ENCODE measurements at regions not wholly inside any gene's neighbourhood (a gene's known extent, or its start where the extent isn't known, plus 50 kb on each side); places are given as distances from the start of the nearest gene placed in this dataset.

DNA sequence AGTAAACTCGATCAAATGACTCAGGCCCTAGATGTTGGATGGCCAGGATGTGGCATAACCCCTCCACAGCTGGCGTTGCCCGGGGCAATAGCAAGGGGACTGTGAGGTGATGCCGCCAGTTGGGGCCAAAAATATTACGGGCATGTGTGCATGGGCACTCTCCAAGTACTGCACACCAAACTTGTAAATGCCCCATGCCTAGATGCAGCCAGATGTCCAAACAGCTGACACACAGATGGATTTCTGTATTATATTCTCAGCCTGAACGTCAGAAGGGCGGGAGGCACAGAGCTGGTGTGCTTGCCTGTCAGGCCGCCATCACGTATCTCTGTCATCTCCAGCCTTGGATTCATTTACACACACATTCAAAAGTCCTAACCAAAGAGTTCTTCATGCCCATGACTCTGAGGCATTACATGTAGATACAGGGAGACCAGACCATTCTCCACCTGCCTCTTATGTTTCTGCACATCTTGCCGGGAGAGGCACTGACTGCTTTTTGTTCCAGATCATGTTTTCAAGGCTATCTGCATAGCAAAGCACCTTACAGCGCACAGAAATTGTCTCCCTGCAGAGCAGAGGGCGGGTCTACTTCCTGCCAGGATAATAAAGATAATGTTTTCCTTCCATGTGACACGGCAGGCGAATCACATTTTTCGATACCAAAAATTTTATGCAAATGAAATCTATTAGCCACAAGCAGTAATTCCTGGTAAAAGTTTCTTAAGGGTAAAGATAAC lies 200.9 kb upstream of the ADAMTS16 start:
- Mint-ChIP-seq H3K27me3 (no peaks in the 10 kb centered on the region), H3K36me3 (ENCODE audit: low read depth) (no peaks in the 10 kb centered on the region), H3K9me3 (no peaks in the 10 kb centered on the region), H3K4me3 (no peak overlapping the region), H3K27ac (no peak overlapping the region), H3K4me1 (no peaks in the 10 kb centered on the region)
- intact Hi-C loops (cut with micrococcal nuclease) = no loop called here
- DNase-seq = peak; percentile 29

GRCh38 chr5:4941161-4941560 lies 199.0 kb upstream of the ADAMTS16 start:
- Mint-ChIP-seq H3K9me3 (no peaks in the 10 kb centered on the region), H3K36me3 (ENCODE audit: low read depth) (no peaks in the 10 kb centered on the region), H3K27me3 (no peaks in the 10 kb centered on the region), H3K27ac (no peak overlapping the region), H3K4me1 (no peaks in the 10 kb centered on the region), H3K4me3 (no peak overlapping the region)
- DNase-seq = no peak
- intact Hi-C loops (cut with micrococcal nuclease) = no loop called here

GRCh38 chr5:4941957-4942830 lies 197.9 kb upstream of the ADAMTS16 start:
- no peaks in the 10 kb centered on the region for H3K9me3 Mint-ChIP-seq
- peak; percentile 68 for DNase-seq
- H3K36me3 Mint-ChIP-seq (ENCODE audit: low read depth) = no peaks in the 10 kb centered on the region
- H3K4me1 Mint-ChIP-seq = no peaks in the 10 kb centered on the region
- intact Hi-C loops (cut with micrococcal nuclease) = no loop called here
- no peak overlapping the region for H3K27ac Mint-ChIP-seq
- H3K27me3 Mint-ChIP-seq = no peaks in the 10 kb centered on the region
- H3K4me3 Mint-ChIP-seq = no peak overlapping the region

- H3K4me3 Mint-ChIP-seq = no peak overlapping the region
- H3K4me1 Mint-ChIP-seq = no peaks in the 10 kb centered on the region
- no peaks in the 10 kb centered on the region for H3K36me3 Mint-ChIP-seq (ENCODE audit: low read depth)
- H3K27ac Mint-ChIP-seq = no peak overlapping the region
- no peaks in the 10 kb centered on the region for H3K9me3 Mint-ChIP-seq
- intact Hi-C loops (cut with micrococcal nuclease) = no loop called here
- DNase-seq = no peak
- no peaks in the 10 kb centered on the region for H3K27me3 Mint-ChIP-seq
Observed at GRCh38 chr5:4942831-4943178, 197.3 kb upstream of the ADAMTS16 start.

DNA sequence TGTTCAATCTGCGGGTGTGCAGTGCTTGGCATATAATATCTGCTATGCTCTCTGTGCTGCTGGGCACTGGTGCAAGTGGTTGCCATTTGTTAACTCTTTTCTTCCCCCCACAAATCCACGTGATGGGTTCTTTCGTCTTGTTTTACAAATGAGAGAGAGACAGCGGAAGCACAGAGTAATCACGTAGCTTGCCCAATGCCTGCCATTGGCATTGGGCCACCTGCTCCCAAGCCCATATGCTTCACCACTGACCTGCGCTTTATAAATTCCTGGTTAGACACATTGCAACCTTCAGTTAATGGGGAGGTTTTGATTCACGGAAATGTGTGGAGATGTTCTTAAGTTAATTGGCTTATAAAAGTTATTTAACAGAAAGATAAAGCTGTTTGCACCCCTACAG lies 194.8 kb upstream of the ADAMTS16 start:
- H3K27ac Mint-ChIP-seq = no peak overlapping the region
- intact Hi-C loops (cut with micrococcal nuclease) = no loop called here
- no peaks in the 10 kb centered on the region for H3K27me3 Mint-ChIP-seq
- H3K36me3 Mint-ChIP-seq (ENCODE audit: low read depth) = no peaks in the 10 kb centered on the region
- H3K9me3 Mint-ChIP-seq = no peaks in the 10 kb centered on the region
- H3K4me3 Mint-ChIP-seq = no peak overlapping the region
- DNase-seq = no peak
- no peaks in the 10 kb centered on the region for H3K4me1 Mint-ChIP-seq

DNA sequence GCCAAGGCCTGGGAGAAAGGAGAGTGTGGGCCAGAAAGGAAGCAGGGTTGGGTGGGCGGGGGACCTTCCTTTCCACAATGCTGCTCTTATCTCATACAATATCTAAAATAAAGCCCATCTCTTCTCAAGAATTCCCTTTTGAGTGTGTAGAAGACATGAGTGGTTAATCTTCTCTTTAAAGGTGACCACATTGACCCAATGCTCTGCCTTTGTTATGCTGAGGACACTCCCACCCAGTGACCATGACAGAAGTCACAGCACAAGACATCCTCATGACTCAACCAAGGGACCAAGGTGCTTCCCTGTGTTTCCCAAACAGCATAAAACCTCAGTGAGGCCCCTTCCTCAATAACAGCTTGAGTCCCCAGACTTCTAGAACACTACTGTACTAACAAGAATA lies 193.0 kb upstream of the ADAMTS16 start:
- intact Hi-C loops (cut with micrococcal nuclease) = no loop called here
- Mint-ChIP-seq H3K4me3 (no peak overlapping the region), H3K36me3 (ENCODE audit: low read depth) (no peaks in the 10 kb centered on the region), H3K27me3 (no peaks in the 10 kb centered on the region), H3K27ac (no peak overlapping the region), H3K4me1 (no peaks in the 10 kb centered on the region), H3K9me3 (no peaks in the 10 kb centered on the region)
- DNase-seq = no peak

GRCh38 chr5:4947893-4948536 lies 192.1 kb upstream of the ADAMTS16 start:
- Mint-ChIP-seq H3K9me3 (no peaks in the 10 kb centered on the region), H3K36me3 (ENCODE audit: low read depth) (no peaks in the 10 kb centered on the region), H3K4me1 (no peaks in the 10 kb centered on the region), H3K27me3 (no peaks in the 10 kb centered on the region), H3K27ac (no peak overlapping the region), H3K4me3 (no peak overlapping the region)
- DNase-seq = no peak
- intact Hi-C loops (cut with micrococcal nuclease) = no loop called here

DNA sequence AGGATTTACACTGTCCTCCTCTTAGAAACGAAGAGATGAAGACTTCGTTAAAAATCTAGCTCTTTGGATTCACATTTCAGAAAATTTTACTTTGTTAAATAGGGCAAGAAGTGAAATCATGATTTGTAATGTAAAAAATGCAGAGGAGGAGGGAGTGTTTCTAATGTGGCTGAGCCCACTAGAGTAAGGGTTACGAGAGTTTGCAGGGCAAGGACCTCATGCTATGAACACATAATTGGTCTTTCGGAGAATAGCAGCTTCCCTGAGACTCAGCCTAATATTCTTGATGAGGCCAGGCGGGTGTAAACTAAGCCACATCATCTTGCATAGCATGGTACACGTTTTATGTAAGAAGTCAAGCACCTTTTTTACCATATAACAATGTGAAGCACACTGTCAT lies 191.0 kb upstream of the ADAMTS16 start:
- DNase-seq = no peak
- H3K4me1 Mint-ChIP-seq = no peaks in the 10 kb centered on the region
- no peaks in the 10 kb centered on the region for H3K27me3 Mint-ChIP-seq
- H3K36me3 Mint-ChIP-seq (ENCODE audit: low read depth) = no peaks in the 10 kb centered on the region
- H3K9me3 Mint-ChIP-seq = no peaks in the 10 kb centered on the region
- no peak overlapping the region for H3K4me3 Mint-ChIP-seq
- intact Hi-C loops (cut with micrococcal nuclease) = no loop called here
- H3K27ac Mint-ChIP-seq = no peak overlapping the region

DNA sequence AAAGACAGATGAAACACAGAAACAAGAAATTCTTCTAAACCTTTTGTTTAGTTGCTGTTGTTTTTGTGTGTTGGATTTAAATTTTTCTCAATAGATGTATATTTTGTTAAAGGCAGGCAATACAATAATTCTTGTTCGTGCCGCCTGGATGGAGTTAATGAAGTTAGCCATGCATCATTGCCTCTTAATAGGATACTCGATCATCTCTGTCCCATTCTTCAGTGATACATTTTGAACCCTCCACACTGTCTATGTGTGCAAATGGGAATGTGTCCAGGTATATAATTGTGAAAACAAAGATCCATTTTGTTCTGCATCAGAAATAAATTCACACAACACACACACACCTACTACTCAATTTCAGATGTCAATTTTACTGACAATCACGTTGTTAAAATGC lies 186.6 kb upstream of the ADAMTS16 start:
- no peaks in the 10 kb centered on the region for H3K9me3 Mint-ChIP-seq
- intact Hi-C loops (cut with micrococcal nuclease) = no loop called here

GRCh38 chr5:4954048-4954447 lies 186.1 kb upstream of the ADAMTS16 start:
- H3K27me3 Mint-ChIP-seq = no peaks in the 10 kb centered on the region
- no peaks in the 10 kb centered on the region for H3K36me3 Mint-ChIP-seq (ENCODE audit: low read depth)
- no peaks in the 10 kb centered on the region for H3K4me1 Mint-ChIP-seq
- no peak overlapping the region for H3K27ac Mint-ChIP-seq
- no peak overlapping the region for H3K4me3 Mint-ChIP-seq
- intact Hi-C loops (cut with micrococcal nuclease) = no loop called here
- no peaks in the 10 kb centered on the region for H3K9me3 Mint-ChIP-seq
- DNase-seq = no peak

More for the DNA sequence above, 186.6 kb upstream of the ADAMTS16 start:
- H3K27ac Mint-ChIP-seq = no peak overlapping the region
- H3K4me3 Mint-ChIP-seq = no peak overlapping the region
- no peaks in the 10 kb centered on the region for H3K4me1 Mint-ChIP-seq
- no peak for DNase-seq
- no peaks in the 10 kb centered on the region for H3K27me3 Mint-ChIP-seq
- no peaks in the 10 kb centered on the region for H3K36me3 Mint-ChIP-seq (ENCODE audit: low read depth)

DNA sequence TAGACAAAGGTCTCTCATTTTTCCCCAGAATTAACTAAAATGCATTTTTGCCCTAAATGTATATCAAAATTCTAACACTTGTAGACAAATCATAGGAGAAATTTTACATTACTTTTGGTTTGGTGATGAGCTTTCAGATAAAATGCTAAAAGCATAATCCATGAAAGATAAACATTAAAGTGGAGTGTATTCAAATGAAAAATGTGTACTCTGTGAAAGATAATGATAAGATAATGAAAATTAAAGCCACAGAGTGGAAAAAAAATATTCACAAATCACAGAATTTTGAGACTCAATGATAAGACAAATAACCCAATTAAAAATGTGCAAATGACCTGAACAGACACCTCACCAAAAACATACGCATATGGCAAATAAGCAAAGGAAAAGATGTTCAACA lies 176.9 kb upstream of the ADAMTS16 start:
- DNase-seq = no peak

DNA sequence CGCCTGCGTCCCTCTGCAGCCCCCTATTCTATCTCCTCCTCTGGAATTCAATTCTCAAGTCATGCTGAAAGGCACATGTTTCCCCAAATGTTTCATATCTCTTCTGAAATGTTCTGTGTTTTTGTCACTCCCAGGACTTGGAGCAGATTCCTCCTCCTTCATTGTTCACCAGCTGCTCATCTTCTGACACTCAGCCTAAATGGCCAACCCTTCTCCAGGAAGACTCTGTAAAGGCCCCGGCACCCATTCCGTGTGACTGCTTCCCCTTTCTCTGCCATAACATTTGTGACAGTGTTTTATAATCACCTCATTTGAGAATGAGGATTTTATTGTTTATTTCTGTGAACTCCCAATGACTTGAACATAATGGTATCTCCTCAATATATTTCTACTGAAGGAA lies 170.8 kb upstream of the ADAMTS16 start:
- Mint-ChIP-seq H3K36me3 (ENCODE audit: low read depth) (no peaks in the 10 kb centered on the region), H3K4me3 (no peak overlapping the region), H3K27ac (no peak overlapping the region), H3K27me3 (no peaks in the 10 kb centered on the region), H3K9me3 (no peaks in the 10 kb centered on the region), H3K4me1 (no peaks in the 10 kb centered on the region)
- DNase-seq = peak; percentile 32
- intact Hi-C loops (cut with micrococcal nuclease) = no loop called here

More for the DNA sequence above, 176.9 kb upstream of the ADAMTS16 start:
- H3K36me3 Mint-ChIP-seq (ENCODE audit: low read depth) = no peaks in the 10 kb centered on the region
- no peaks in the 10 kb centered on the region for H3K9me3 Mint-ChIP-seq
- H3K4me1 Mint-ChIP-seq = no peaks in the 10 kb centered on the region
- intact Hi-C loops (cut with micrococcal nuclease) = no loop called here
- no peaks in the 10 kb centered on the region for H3K27me3 Mint-ChIP-seq
- H3K27ac Mint-ChIP-seq = no peak overlapping the region
- no peak overlapping the region for H3K4me3 Mint-ChIP-seq

DNA sequence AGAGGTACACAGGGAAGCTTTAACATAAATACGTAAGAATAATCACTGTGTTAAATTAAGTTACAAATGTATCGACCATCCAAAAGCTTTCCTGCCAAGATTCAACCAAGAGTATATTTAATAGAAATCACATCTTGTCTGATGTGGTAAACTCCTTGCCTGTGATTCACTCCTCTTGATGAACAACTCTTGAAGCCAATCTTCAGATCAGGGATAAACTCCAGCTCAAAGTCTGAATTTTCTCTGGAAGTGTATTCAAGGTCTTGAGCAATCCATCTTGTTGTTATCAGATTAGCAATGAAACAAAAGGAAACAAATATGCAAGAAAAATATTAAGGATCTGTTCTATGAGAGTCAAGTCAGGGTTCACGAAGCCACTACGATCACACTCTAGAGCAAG lies 170.0 kb upstream of the ADAMTS16 start:
- Mint-ChIP-seq H3K27me3 (no peaks in the 10 kb centered on the region), H3K4me3 (no peak overlapping the region), H3K36me3 (ENCODE audit: low read depth) (no peaks in the 10 kb centered on the region), H3K4me1 (no peaks in the 10 kb centered on the region), H3K27ac (no peak overlapping the region), H3K9me3 (no peaks in the 10 kb centered on the region)
- DNase-seq = peak; percentile 6
- intact Hi-C loops (cut with micrococcal nuclease) = no loop called here

DNA sequence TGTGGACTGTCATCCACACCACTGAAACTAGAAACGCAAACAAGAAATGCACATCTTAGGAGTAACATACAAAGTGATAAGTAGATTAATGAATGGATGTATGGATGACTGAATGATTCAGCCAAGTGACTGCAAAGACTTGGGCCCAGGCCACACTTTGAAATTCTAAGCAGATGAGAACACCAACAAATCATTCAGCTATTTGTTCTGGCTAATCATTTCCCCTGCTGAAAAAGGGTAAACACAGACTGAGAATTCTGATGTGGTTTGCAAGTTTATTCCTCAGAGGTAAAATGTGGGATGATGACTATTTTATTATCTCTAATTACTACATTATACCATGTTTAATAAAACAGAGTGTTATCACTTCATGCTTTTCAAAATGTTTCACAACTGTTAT lies 163.2 kb upstream of the ADAMTS16 start:
- no peak for DNase-seq
- intact Hi-C loops (cut with micrococcal nuclease) = no loop called here

More for the DNA sequence above, 163.2 kb upstream of the ADAMTS16 start:
- Mint-ChIP-seq H3K4me1 (no peaks in the 10 kb centered on the region), H3K27ac (no peak overlapping the region), H3K9me3 (no peaks in the 10 kb centered on the region), H3K36me3 (ENCODE audit: low read depth) (no peaks in the 10 kb centered on the region), H3K27me3 (no peaks in the 10 kb centered on the region), H3K4me3 (no peak overlapping the region)
